SU-DHL-6 (cell line): ENCODE measurements at regions not wholly inside any gene's neighbourhood (a gene's known extent, or its start where the extent isn't known, plus 50 kb on each side); places are given as distances from the start of the nearest gene placed in this dataset.

Experiments
- CTCF ChIP-seq: fragments of 200-600 bp; sonication (generic); IDR thresholded peaks from one replicate; pipeline ENCODE4 v1.5.1; 2017; ENCODE audit warnings: antibody characterized with exemption, mild to moderate bottlenecking, low read length, moderate library complexity; ENCODE audit not compliant: insufficient read depth, poor library complexity, severe bottlenecking
- EZH2phosphoT487 ChIP-seq: fragments of 200-600 bp; sonication (generic), shearing (Covaris generic); conservative IDR thresholded peaks from 2 replicates; pipeline ENCODE4 v1.6.1; 2018; ENCODE audit warnings: mild to moderate bottlenecking, antibody characterized with exemption, low read length, moderate library complexity, mixed read lengths

- TF ChIP-seq CTCF: no peak
- TF ChIP-seq EZH2phosphoT487: no peak
Measured at GRCh38 chr12:13724136-13724535, 257.3 kb downstream of the GRIN2B start.
